ENCODE measurements at regions not wholly inside any gene's neighbourhood (a gene's known extent, or its start where the extent isn't known, plus 50 kb on each side); places are given as distances from the start of the nearest gene placed in this dataset.

GRCh38 chr5:171714851-171715250 lies 70.8 kb upstream of the SMIM23 start:
- TF ChIP-seq CTCF (IDR thresholded peaks at IDR 0.05; ENCODE audit: insufficient read depth, low read length, poor library complexity, severe bottlenecking): no peak
- no peak for TF ChIP-seq EZH2phosphoT487 (conservative IDR thresholded peaks at IDR 0.05; ENCODE audit: low read length)
